Panc1 (cell line): ENCODE measurements at regions not wholly inside any gene's neighbourhood (a gene's known extent, or its start where the extent isn't known, plus 50 kb on each side); places are given as distances from the start of the nearest gene placed in this dataset.
"Not testable (repeated sequence)": the region's sequence is repeated elsewhere in the genome, so short reads cannot be mapped to it uniquely, and the experiment has no call there.

Source experiments
- ATAC-seq: fragments of 200-7000 bp; cut with Tn5 transposase; 2 replicates; pipeline ENCODE4 v1.9.1; 2020; ENCODE audit warnings: mild to moderate bottlenecking, moderate library complexity
- BruUV-seq: library from RNA; stranded (reverse); fragments of 400-500 nt; replicated peaks from 2 replicates; lab custom pipeline; 2021; lab: Mats Ljungman, UMichigan
- CTCF ChIA-PET: fragments of 300-600 bp; sonication (Branson Sonifier 250); formaldehyde crosslinking; loops from one replicate; lab custom pipeline; 2022; ENCODE audit warnings: antibody characterized with exemption; lab: Charles Lee
- POLR2A ChIA-PET: fragments of 300-600 bp; sonication (Branson Sonifier 250); formaldehyde crosslinking; loops from one replicate; lab custom pipeline; 2022; ENCODE audit warnings: antibody characterized with exemption; lab: Charles Lee
- DNase-seq: peaks from one replicate; pipeline ENCODE4 v3.0.0-alpha.2; 2010; ENCODE audit warnings: low read depth, low spot score
- H3K27ac ChIP-seq: 2 replicates; pipeline ENCODE4 v1.5.1; 2011; ENCODE audit warnings: mild to moderate bottlenecking, low read length, inconsistent platforms
- H3K27me3 ChIP-seq: fragments of 200-500 bp; sonication (Bioruptor generic); 2 replicates; pipeline ENCODE4 v1.6.0; 2014; ENCODE audit warnings: low read length, inconsistent platforms; ENCODE audit not compliant: control insufficient read depth, insufficient read depth
- H3K36me3 ChIP-seq: fragments of 200-500 bp; sonication (Bioruptor generic); 2 replicates; pipeline ENCODE4 v1.5.1; 2014; ENCODE audit warnings: inconsistent platforms, mild to moderate bottlenecking, low read length, moderate library complexity; ENCODE audit not compliant: control insufficient read depth, insufficient read depth
- H3K4me1 ChIP-seq: 2 replicates; pipeline ENCODE4 v1.5.1; 2011; ENCODE audit warnings: inconsistent platforms, mild to moderate bottlenecking, low read length, moderate library complexity; ENCODE audit not compliant: control insufficient read depth, insufficient read depth
- H3K4me3 ChIP-seq, 2 experiments: 2 replicates each; pipeline ENCODE4 v1.5.1; 2011 to 2012; ENCODE audit warnings: low read depth in 2 of 2, low read length in 2 of 2, mild to moderate bottlenecking in 2 of 2, inconsistent platforms in 1 of 2, moderate library complexity in 1 of 2
- H3K9me3 ChIP-seq: fragments of 200-500 bp; sonication (Bioruptor generic); 2 replicates; pipeline ENCODE4 v1.5.1; 2014; ENCODE audit warnings: low read depth, mild to moderate bottlenecking, inconsistent platforms, low read length, moderate library complexity; ENCODE audit not compliant: control insufficient read depth, insufficient read depth
- POLR2AphosphoS5 ChIP-seq: IDR thresholded peaks from 2 replicates; pipeline ENCODE4 v1.6.1; 2012; ENCODE audit warnings: mild to moderate bottlenecking, low read depth, low read length, moderate library complexity
- SIN3A ChIP-seq: IDR thresholded peaks from 2 replicates; pipeline ENCODE4 v1.6.1; 2012; ENCODE audit warnings: low read depth, mild to moderate bottlenecking, low read length, moderate library complexity, borderline replicate concordance; ENCODE audit not compliant: insufficient read depth
- TCF7L2 ChIP-seq: IDR thresholded peaks from 2 replicates; pipeline ENCODE4 v1.6.1; 2011; ENCODE audit warnings: mild to moderate bottlenecking, low read depth, low read length, inconsistent platforms
- in situ Hi-C: cut with HindIII; loops from 2 replicates; pipeline ENCODE4 v1.10.0; 2016; ENCODE audit warnings: low sequenced_read_pairs, low pct_unique_long_range_greater_than_20kb
- intact Hi-C: fragments of 100-400 bp; cut with micrococcal nuclease; formaldehyde crosslinking; loops from one replicate; pipeline ENCODE4 v1.10.0; 2022; ENCODE audit not compliant: unreplicated experiment
- TF ChIP-seq, protein P1 (sequence below): fragments of 450-650 bp; IDR thresholded peaks from 2 replicates; pipeline ENCODE4 v1.5.1; 2017; ENCODE audit warnings: mild to moderate bottlenecking
- TF ChIP-seq, protein P2 (sequence below), 2 experiments: IDR thresholded peaks; 2 replicates each; pipeline ENCODE4 v1.6.1; 2011 to 2012; ENCODE audit warnings: low read depth in 2 of 2, control low read depth in 1 of 2, low read length in 1 of 2, mild to moderate bottlenecking in 1 of 2, moderate library complexity in 1 of 2; ENCODE audit not compliant: insufficient read depth in 1 of 2

DNA sequence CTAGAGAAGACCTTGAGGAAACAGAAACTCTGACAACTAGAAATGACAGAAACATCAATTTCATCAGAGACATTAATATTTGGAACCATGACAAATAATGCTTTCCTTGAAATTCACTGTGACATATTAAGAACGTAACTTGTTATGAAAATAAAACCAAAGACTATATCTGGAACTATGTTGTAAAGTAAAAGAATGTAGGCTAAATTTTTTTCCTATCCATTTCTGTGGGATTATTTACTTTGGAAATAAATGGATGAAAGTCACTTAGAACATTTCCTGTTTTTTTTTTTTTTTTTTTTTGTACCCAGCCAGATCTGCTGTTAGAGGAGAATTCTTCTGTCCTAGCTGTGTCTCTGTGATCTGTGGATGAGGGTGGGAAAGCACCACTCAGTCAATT, 255.9 kb downstream of the SPRY1 start:
- BruUV-seq, result no TSS peak
- Histone ChIP-seq H3K4me3 (no peak overlapping the region), H3K27me3 (no peaks in the 10 kb centered on the region), H3K27ac (peak overlapping the region; percentile 91; the same call in 1 of the 2 replicates), H3K36me3 (no peaks in the 10 kb centered on the region), H3K4me1 (peaks cover 15% of the 10 kb centered on the region), H3K9me3 (no peaks in the 10 kb centered on the region)
- in situ Hi-C loops (no loop called here), intact Hi-C loops (no loop called here)
- DNase-seq (no peak), ATAC-seq (no peak)
- CTCF ChIA-PET, result no interaction called here
- POLR2A ChIA-PET, result no interaction called here
- TF ChIP-seq, protein P1, sequence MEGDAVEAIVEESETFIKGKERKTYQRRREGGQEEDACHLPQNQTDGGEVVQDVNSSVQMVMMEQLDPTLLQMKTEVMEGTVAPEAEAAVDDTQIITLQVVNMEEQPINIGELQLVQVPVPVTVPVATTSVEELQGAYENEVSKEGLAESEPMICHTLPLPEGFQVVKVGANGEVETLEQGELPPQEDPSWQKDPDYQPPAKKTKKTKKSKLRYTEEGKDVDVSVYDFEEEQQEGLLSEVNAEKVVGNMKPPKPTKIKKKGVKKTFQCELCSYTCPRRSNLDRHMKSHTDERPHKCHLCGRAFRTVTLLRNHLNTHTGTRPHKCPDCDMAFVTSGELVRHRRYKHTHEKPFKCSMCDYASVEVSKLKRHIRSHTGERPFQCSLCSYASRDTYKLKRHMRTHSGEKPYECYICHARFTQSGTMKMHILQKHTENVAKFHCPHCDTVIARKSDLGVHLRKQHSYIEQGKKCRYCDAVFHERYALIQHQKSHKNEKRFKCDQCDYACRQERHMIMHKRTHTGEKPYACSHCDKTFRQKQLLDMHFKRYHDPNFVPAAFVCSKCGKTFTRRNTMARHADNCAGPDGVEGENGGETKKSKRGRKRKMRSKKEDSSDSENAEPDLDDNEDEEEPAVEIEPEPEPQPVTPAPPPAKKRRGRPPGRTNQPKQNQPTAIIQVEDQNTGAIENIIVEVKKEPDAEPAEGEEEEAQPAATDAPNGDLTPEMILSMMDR, result no peak
- TF ChIP-seq, protein P2, sequence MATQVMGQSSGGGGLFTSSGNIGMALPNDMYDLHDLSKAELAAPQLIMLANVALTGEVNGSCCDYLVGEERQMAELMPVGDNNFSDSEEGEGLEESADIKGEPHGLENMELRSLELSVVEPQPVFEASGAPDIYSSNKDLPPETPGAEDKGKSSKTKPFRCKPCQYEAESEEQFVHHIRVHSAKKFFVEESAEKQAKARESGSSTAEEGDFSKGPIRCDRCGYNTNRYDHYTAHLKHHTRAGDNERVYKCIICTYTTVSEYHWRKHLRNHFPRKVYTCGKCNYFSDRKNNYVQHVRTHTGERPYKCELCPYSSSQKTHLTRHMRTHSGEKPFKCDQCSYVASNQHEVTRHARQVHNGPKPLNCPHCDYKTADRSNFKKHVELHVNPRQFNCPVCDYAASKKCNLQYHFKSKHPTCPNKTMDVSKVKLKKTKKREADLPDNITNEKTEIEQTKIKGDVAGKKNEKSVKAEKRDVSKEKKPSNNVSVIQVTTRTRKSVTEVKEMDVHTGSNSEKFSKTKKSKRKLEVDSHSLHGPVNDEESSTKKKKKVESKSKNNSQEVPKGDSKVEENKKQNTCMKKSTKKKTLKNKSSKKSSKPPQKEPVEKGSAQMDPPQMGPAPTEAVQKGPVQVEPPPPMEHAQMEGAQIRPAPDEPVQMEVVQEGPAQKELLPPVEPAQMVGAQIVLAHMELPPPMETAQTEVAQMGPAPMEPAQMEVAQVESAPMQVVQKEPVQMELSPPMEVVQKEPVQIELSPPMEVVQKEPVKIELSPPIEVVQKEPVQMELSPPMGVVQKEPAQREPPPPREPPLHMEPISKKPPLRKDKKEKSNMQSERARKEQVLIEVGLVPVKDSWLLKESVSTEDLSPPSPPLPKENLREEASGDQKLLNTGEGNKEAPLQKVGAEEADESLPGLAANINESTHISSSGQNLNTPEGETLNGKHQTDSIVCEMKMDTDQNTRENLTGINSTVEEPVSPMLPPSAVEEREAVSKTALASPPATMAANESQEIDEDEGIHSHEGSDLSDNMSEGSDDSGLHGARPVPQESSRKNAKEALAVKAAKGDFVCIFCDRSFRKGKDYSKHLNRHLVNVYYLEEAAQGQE (IDR thresholded peaks at IDR 0.05; ENCODE audit: insufficient read depth in 1 of 2, low read depth in 2 of 2, low read length in 1 of 2), result no peak
- no peak for TF ChIP-seq TCF7L2
- TF ChIP-seq POLR2AphosphoS5, result no peak

DNA sequence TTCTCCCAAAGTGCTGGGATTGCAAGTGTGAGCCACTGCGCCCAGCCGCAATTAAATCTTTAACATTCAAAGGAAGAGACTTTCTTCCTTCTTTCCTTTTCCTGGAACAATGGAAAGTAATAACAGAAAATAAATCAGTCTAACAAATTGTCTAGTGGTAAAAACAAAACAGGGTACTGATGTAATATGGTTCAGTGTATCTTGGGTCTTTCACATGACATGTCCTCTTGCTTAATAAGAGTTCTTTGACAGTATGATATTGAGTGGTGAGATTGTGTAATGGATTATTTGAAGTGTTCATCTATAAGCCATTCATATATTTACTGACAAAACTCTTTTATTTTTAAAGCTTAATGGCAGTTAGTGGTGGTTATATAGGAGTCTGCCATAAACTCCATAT, 256.6 kb downstream of the SPRY1 start:
- H3K4me1 ChIP-seq, result peaks cover 15% of the 10 kb centered on the region
- intact Hi-C loops, result no loop called here
- H3K4me3 ChIP-seq, result no peak overlapping the region
- no peaks in the 10 kb centered on the region; the same call in 1 of the 2 replicates for H3K9me3 ChIP-seq
- peak overlapping the region; percentile 48; the same call in 1 of the 2 replicates for H3K27ac ChIP-seq
- no peaks in the 10 kb centered on the region for H3K36me3 ChIP-seq
- ATAC-seq (no peak), DNase-seq (no peak)
- TF ChIP-seq POLR2AphosphoS5 (no peak), TCF7L2 (no peak), SIN3A (no peak)
- TF ChIP-seq, protein P2 (IDR thresholded peaks at IDR 0.05; ENCODE audit: insufficient read depth in 1 of 2, low read depth in 2 of 2, low read length in 1 of 2), result no peak
- TF ChIP-seq, protein P1, result no peak
- in situ Hi-C loops, result no loop called here
- BruUV-seq, result no TSS peak
- ChIA-PET CTCF (no interaction called here), POLR2A (no interaction called here)
- H3K27me3 ChIP-seq, result no peaks in the 10 kb centered on the region

DNA sequence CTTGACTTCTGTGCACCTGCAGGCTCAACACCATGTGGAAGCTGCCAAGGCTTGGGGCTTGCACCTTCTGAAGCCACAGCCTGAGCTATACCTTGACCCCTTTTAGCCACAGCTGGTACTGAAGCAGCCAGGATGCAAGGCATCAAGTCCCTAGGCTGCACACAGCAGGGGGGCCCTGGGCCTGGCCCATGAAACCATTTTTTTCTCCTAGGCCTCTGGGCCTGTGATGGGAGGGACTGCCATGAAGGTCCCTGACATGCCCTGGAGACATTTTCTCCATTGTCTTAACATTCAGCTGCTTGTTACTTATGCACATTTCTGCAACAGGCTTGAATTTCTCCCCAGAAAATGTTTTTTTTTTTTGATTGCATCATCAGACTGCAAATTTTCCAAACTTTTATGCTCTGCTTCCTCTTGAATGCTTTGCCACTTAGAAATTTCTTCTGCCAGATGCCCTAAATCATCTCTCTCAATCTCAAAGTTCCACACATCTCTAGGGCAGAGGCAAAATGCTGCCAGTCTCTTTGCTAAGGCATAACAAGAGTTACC, 260.2 kb downstream of the SPRY1 start:
- H3K4me1 ChIP-seq, H3K27ac ChIP-seq, CTCF ChIA-PET, POLR2A ChIA-PET, DNase-seq, intact Hi-C loops, ATAC-seq, H3K36me3 ChIP-seq, in situ Hi-C loops, BruUV-seq, H3K9me3 ChIP-seq, H3K27me3 ChIP-seq, H3K4me3 ChIP-seq: not testable (repeated sequence)

DNA sequence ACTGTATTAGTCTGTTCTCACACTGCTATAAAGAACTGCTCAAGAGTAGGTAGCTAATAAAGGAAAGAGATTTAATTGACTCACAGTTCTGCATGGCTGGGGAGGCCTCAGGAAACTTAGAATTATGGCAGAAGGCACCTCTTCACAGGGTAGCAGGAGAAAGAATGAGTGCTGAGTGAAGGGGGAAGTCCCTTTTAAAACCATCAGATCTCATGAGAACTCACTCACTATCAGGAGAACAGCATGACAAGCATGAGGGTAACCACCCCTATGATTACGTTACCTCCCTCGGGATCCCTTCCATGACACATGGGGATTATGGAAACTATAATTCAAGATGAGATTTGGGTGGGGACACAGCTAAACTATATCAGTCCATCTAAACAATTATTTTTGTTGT, 261.0 kb downstream of the SPRY1 start:
- H3K27ac ChIP-seq, CTCF ChIA-PET, H3K9me3 ChIP-seq, in situ Hi-C loops, BruUV-seq, H3K27me3 ChIP-seq, H3K4me3 ChIP-seq, H3K36me3 ChIP-seq, POLR2A ChIA-PET, DNase-seq, intact Hi-C loops, ATAC-seq, H3K4me1 ChIP-seq: not testable (repeated sequence)
